ENCODE measurements at regions not wholly inside any gene's neighbourhood (a gene's known extent, or its start where the extent isn't known, plus 50 kb on each side); places are given as distances from the start of the nearest gene placed in this dataset.

- ATAC-seq: no peak
- H3K27me3 ChIP-seq (ENCODE audit: insufficient read depth): no peaks in the 10 kb centered on the region
- TF ChIP-seq EZH2phosphoT487 (IDR thresholded peaks at IDR 0.05; ENCODE audit: unreplicated experiment) (no peak), JUNB (IDR thresholded peaks at IDR 0.05; ENCODE audit: unreplicated experiment) (no peak), STAT1 (IDR thresholded peaks at IDR 0.05; ENCODE audit: unreplicated experiment) (no peak), EZH2 (IDR thresholded peaks at IDR 0.05; ENCODE audit: low read depth, unreplicated experiment) (no peak), CREB1 (CRISPR knock-in tag; IDR thresholded peaks at IDR 0.05; ENCODE audit: low read depth) (no peak), POLR2AphosphoS5 (IDR thresholded peaks at IDR 0.05; ENCODE audit: low read depth) (no peak), ZNF114 (CRISPR knock-in tag; IDR thresholded peaks at IDR 0.05) (no peak), CTCF (conservative IDR thresholded peaks at IDR 0.05; ENCODE audit: low read depth in 2 of 2) (no peak), ZNF462 (CRISPR knock-in tag; IDR thresholded peaks at IDR 0.05) (no peak), NANOG (IDR thresholded peaks at IDR 0.05; ENCODE audit: borderline replicate concordance) (no peak), REST (IDR thresholded peaks at IDR 0.05; ENCODE audit: unreplicated experiment) (no peak), ZNF331 (CRISPR knock-in tag; IDR thresholded peaks at IDR 0.05; ENCODE audit: low read depth) (no peak)
- TF ChIP-seq, protein P1, sequence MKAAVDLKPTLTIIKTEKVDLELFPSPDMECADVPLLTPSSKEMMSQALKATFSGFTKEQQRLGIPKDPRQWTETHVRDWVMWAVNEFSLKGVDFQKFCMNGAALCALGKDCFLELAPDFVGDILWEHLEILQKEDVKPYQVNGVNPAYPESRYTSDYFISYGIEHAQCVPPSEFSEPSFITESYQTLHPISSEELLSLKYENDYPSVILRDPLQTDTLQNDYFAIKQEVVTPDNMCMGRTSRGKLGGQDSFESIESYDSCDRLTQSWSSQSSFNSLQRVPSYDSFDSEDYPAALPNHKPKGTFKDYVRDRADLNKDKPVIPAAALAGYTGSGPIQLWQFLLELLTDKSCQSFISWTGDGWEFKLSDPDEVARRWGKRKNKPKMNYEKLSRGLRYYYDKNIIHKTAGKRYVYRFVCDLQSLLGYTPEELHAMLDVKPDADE (IDR thresholded peaks at IDR 0.05): no peak
- H3K4me3 ChIP-seq: no peak overlapping the region
- H3K27ac ChIP-seq (ENCODE audit: low read depth): no peak overlapping the region
- H3K79me2 ChIP-seq (replicated peaks; ENCODE audit: insufficient read depth): no peaks in the 10 kb centered on the region
- no peak for DNase-seq (ENCODE audit: low spot score)
- no peaks in the 10 kb centered on the region for H3K4me1 Mint-ChIP-seq
- H3K4me3 Mint-ChIP-seq: no peak overlapping the region
- H3K4me2 ChIP-seq: no peak overlapping the region
- H3F3A ChIP-seq (replicated peaks; ENCODE audit: low read depth): no peaks in the 10 kb centered on the region
- H3K36me3 Mint-ChIP-seq (ENCODE audit: low read depth): no peaks in the 10 kb centered on the region
- H4K20me1 ChIP-seq (replicated peaks; ENCODE audit: insufficient read depth): no peaks in the 10 kb centered on the region
- H3K36me3 ChIP-seq (ENCODE audit: insufficient read depth): no peaks in the 10 kb centered on the region
- no peaks in the 10 kb centered on the region for H3K9me2 ChIP-seq (ENCODE audit: insufficient read depth)
- H3K9me3 Mint-ChIP-seq: peaks cover 5% of the 10 kb centered on the region; the same call in 1 of the 3 replicates
- no peaks in the 10 kb centered on the region for H3K4me1 ChIP-seq (ENCODE audit: insufficient read depth)
- H3K27me3 Mint-ChIP-seq (ENCODE audit: insufficient read depth, low read depth, poor library complexity): peaks cover 8% of the 10 kb centered on the region
- no peak overlapping the region for H3K27ac Mint-ChIP-seq
- no peak overlapping the region for H2AFZ ChIP-seq
Measured at GRCh38 chr18:48468151-48468550, 59.0 kb upstream of the ZBTB7C start.
